ENCODE measurements at regions not wholly inside any gene's neighbourhood (a gene's known extent, or its start where the extent isn't known, plus 50 kb on each side); places are given as distances from the start of the nearest gene placed in this dataset.

DNA sequence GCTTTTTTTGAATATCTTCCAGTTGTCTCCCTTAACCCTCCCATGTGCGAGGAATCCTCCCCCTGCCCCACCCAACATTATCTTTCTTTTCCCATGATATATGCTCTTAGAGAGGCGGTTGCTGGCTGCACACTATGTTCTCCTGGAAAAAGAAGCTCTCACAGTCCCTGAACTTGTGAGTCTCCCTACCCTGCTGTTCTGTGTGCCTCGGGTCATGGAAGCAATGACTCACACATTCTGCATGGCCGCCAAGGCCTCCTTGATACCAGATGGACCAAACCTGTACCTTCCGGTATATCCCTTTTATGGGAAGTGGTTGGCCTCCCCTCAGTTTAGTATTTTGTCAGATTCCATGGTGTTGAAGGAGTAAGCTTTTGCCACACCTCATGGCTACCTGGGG lies 705.4 kb downstream of the SLITRK6 start:
- ATAC-seq (no peak), DNase-seq (no peak)
- H3K4me1 ChIP-seq = no peaks in the 10 kb centered on the region
- H3K4me3 ChIP-seq = no peak overlapping the region
- TF ChIP-seq CTCF (IDR thresholded peaks at IDR 0.05) = no peak
- WGBS, 3 donors = 81 to 87% (median 85%) methylated on average over 5 of the region's 5 CpGs
- no peaks in the 10 kb centered on the region for H3K36me3 ChIP-seq (ENCODE audit: insufficient read depth in 1 of 2, low read depth in 1 of 2)
- no peak overlapping the region for H3K27ac ChIP-seq
- H3K9me3 ChIP-seq = no peaks in the 10 kb centered on the region
- H3K27me3 ChIP-seq (ENCODE audit: insufficient read depth in 3 of 3, low read length in 2 of 3) = no peaks in the 10 kb centered on the region
- intact Hi-C loops (cut with DNase I) = no loop called here

DNA sequence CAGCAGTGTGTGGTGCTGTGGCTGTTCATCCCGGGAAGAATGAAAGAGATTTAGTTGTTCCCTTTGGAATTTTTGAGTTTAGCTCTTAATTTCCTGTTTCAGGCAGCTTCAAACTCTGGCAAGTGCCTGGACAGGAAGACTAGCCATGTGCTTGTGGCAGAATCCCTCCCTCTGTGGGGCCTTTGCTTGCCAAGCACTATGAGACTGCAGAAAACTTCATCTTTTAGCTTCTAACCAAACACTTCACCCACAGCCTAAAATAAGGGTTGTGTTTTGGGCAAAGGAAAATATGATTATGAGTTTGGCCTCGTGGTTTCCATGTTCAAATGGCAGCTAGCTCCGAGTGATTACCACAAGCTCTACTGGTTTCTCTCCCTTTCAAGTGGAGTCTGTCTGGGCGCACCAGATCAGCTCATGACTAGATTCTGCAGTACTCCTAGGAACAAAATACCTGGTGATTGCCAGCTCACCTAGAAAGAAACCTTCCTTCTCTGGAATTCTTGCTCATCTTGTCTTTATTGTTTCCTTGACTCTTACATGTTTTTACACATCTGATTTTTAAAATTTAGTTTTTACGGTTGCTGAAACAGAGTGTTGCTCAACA lies 707.5 kb downstream of the SLITRK6 start:
- ATAC-seq = no peak
- H3K36me3 ChIP-seq (ENCODE audit: insufficient read depth in 1 of 2, low read depth in 1 of 2) = no peaks in the 10 kb centered on the region
- H3K4me1 ChIP-seq = no peaks in the 10 kb centered on the region
- no peak for TF ChIP-seq CTCF (IDR thresholded peaks at IDR 0.05)
- no peak overlapping the region for H3K4me3 ChIP-seq
- WGBS, 3 donors = 58 to 76% (median 70%) methylated on average over 5 of the region's 5 CpGs
- intact Hi-C loops (cut with DNase I) = no loop called here
- H3K27me3 ChIP-seq (ENCODE audit: insufficient read depth in 3 of 3, low read length in 2 of 3) = no peaks in the 10 kb centered on the region
- no peak overlapping the region for H3K27ac ChIP-seq
- H3K9me3 ChIP-seq = no peaks in the 10 kb centered on the region
- no peak for DNase-seq

GRCh38 chr13:85089186-85089585 lies 710.0 kb downstream of the SLITRK6 start:
- no peak for DNase-seq
- Histone ChIP-seq H3K27me3 (ENCODE audit: insufficient read depth in 3 of 3, low read length in 2 of 3) (no peaks in the 10 kb centered on the region), H3K4me1 (no peaks in the 10 kb centered on the region), H3K27ac (no peak overlapping the region), H3K9me3 (no peaks in the 10 kb centered on the region), H3K36me3 (ENCODE audit: insufficient read depth in 1 of 2, low read depth in 1 of 2) (no peaks in the 10 kb centered on the region), H3K4me3 (no peak overlapping the region)
- no peak for ATAC-seq
- intact Hi-C loops (cut with DNase I) = no loop called here
- no peak for TF ChIP-seq CTCF (IDR thresholded peaks at IDR 0.05)
- 57 to 70% (median 69%) methylated on average over 2 of the region's 2 CpGs for WGBS, 3 donors

DNA sequence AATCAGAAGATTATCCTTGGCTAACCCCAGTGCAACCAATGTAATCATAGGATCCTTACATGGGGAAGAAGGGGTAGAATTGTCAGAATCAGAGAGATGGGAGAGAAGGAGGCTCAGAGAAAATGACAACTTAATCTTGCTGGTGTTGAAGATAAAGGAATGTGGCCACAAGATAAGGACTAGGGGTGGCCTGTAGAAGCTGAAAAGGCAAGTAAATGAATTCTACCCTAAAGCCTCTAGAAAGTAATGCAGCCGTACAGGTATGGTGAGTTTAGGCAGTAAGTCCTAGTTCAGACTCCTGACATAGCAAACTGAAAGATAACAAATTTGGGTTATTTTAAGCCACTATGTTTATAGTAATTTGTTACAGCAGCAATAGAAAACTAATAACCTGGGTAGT lies 718.5 kb downstream of the SLITRK6 start:
- no peak overlapping the region for H3K4me3 ChIP-seq
- no peak for ATAC-seq
- no peak for DNase-seq
- no peak for TF ChIP-seq CTCF (IDR thresholded peaks at IDR 0.05)
- H3K9me3 ChIP-seq = no peaks in the 10 kb centered on the region
- no peak overlapping the region for H3K27ac ChIP-seq
- intact Hi-C loops (cut with DNase I) = no loop called here
- no peaks in the 10 kb centered on the region for H3K36me3 ChIP-seq (ENCODE audit: insufficient read depth in 1 of 2, low read depth in 1 of 2)
- H3K4me1 ChIP-seq = no peaks in the 10 kb centered on the region
- 90 to 97% (median 94%) methylated on average over 1 of the region's 1 CpG for WGBS, 3 donors
- H3K27me3 ChIP-seq (ENCODE audit: insufficient read depth in 3 of 3, low read length in 2 of 3) = no peaks in the 10 kb centered on the region

- DNase-seq = no peak
- H3K27ac ChIP-seq = no peak overlapping the region
- no peak for ATAC-seq
- no peak overlapping the region for H3K4me3 ChIP-seq
- TF ChIP-seq CTCF (IDR thresholded peaks at IDR 0.05) = no peak
- intact Hi-C loops (cut with DNase I) = no loop called here
- WGBS, 3 donors = 57 to 69% (median 62%) methylated on average over 1 of the region's 1 CpG
- no peaks in the 10 kb centered on the region for H3K36me3 ChIP-seq (ENCODE audit: insufficient read depth in 1 of 2, low read depth in 1 of 2)
- H3K9me3 ChIP-seq = no peaks in the 10 kb centered on the region
- no peaks in the 10 kb centered on the region for H3K4me1 ChIP-seq
- no peaks in the 10 kb centered on the region for H3K27me3 ChIP-seq (ENCODE audit: insufficient read depth in 3 of 3, low read length in 2 of 3)
These were observed 722.9 kb downstream of the SLITRK6 start for GRCh38 chr13:85076343-85076742.
